Occipital lobe (tissue), 1 donor: ENCODE measurements at regions not wholly inside any gene's neighbourhood (a gene's known extent, or its start where the extent isn't known, plus 50 kb on each side); places are given as distances from the start of the nearest gene placed in this dataset.
"Not testable (repeated sequence)": the region's sequence is repeated elsewhere in the genome, so short reads cannot be mapped to it uniquely, and the experiment has no call there.

ENCODE experiments used
- DNase-seq: peaks from one replicate; lab custom pipeline; 2025; lab: John Stamatoyannopoulos, UW

GRCh38 chr7:69047151-69047754 is 551.0 kb upstream of the AUTS2 start:
- no peak for DNase-seq

- no peak for DNase-seq
These were observed 548.9 kb upstream of the AUTS2 start for GRCh38 chr7:69049326-69049725.

GRCh38 chr7:69052447-69052846 is 545.8 kb upstream of the AUTS2 start:
- no peak for DNase-seq

- DNase-seq = no peak
These were observed 537.8 kb upstream of the AUTS2 start for GRCh38 chr7:69060516-69060915.

- DNase-seq = no peak
These were observed 536.1 kb upstream of the AUTS2 start for GRCh38 chr7:69062020-69062765.

GRCh38 chr7:69067397-69067796 is 530.9 kb upstream of the AUTS2 start:
- no peak for DNase-seq

GRCh38 chr7:69070476-69070875 is 527.8 kb upstream of the AUTS2 start:
- no peak for DNase-seq

- no peak for DNase-seq
These were observed 521.7 kb upstream of the AUTS2 start for GRCh38 chr7:69076566-69076965.

GRCh38 chr7:69078997-69079769 is 519.1 kb upstream of the AUTS2 start:
- no peak for DNase-seq

GRCh38 chr7:69087281-69087680 is 511.0 kb upstream of the AUTS2 start:
- not testable (repeated sequence) for DNase-seq

GRCh38 chr7:69088185-69088584 is 510.1 kb upstream of the AUTS2 start:
- DNase-seq = no peak

GRCh38 chr7:69090936-69091335 is 507.3 kb upstream of the AUTS2 start:
- DNase-seq = no peak

- no peak for DNase-seq
These were observed 506.8 kb upstream of the AUTS2 start for GRCh38 chr7:69091521-69091920.

GRCh38 chr7:69095127-69095526 is 503.1 kb upstream of the AUTS2 start:
- no peak for DNase-seq

GRCh38 chr7:69095649-69096048 is 502.6 kb upstream of the AUTS2 start:
- DNase-seq = no peak

- DNase-seq = no peak
These were observed 494.3 kb upstream of the AUTS2 start for GRCh38 chr7:69104023-69104422.

GRCh38 chr7:69105092-69105491 is 493.2 kb upstream of the AUTS2 start:
- no peak for DNase-seq

- DNase-seq = no peak
These were observed 492.3 kb upstream of the AUTS2 start for GRCh38 chr7:69105981-69106380.

GRCh38 chr7:69106449-69106848 is 491.8 kb upstream of the AUTS2 start:
- not testable (repeated sequence) for DNase-seq

GRCh38 chr7:69106946-69107345 is 491.3 kb upstream of the AUTS2 start:
- DNase-seq = not testable (repeated sequence)

- DNase-seq = no peak
These were observed 490.2 kb upstream of the AUTS2 start for GRCh38 chr7:69108097-69108496.

- DNase-seq = no peak
These were observed 489.0 kb upstream of the AUTS2 start for GRCh38 chr7:69109246-69109645.

- no peak for DNase-seq
These were observed 488.4 kb upstream of the AUTS2 start for GRCh38 chr7:69109879-69110278.
